ENCODE measurements at regions not wholly inside any gene's neighbourhood (a gene's known extent, or its start where the extent isn't known, plus 50 kb on each side); places are given as distances from the start of the nearest gene placed in this dataset.

- H3K9me3 ChIP-seq (ENCODE audit: low read depth), result no peaks in the 10 kb centered on the region
- H3K4me2 ChIP-seq, result no peak overlapping the region
- no peaks in the 10 kb centered on the region for H3K4me1 ChIP-seq (ENCODE audit: insufficient read depth)
- no peaks in the 10 kb centered on the region for H3K36me3 ChIP-seq (replicated peaks; ENCODE audit: insufficient read depth, low read depth)
- no peak for DNase-seq (ENCODE audit: low spot score)
- H2AFZ ChIP-seq, result no peak overlapping the region
- 67% methylated on average over 4 of the region's 4 CpGs for WGBS (ENCODE audit: low lambda C conversion rate, missing lambda C conversion rate)
- no peak overlapping the region for H3K4me3 ChIP-seq
- TF ChIP-seq CTCF (IDR thresholded peaks at IDR 0.05; ENCODE audit: poor library complexity), result no peak
- no peak for TF ChIP-seq EZH2 (IDR thresholded peaks at IDR 0.05; ENCODE audit: borderline replicate concordance)
- no peak for TF ChIP-seq EZH2phosphoT487 (IDR thresholded peaks at IDR 0.05; ENCODE audit: low read depth, severe bottlenecking, unreplicated experiment)
- H3K79me2 ChIP-seq, result no peaks in the 10 kb centered on the region
- no peaks in the 10 kb centered on the region for H3K27me3 ChIP-seq
- no peaks in the 10 kb centered on the region for H3K9me2 ChIP-seq (replicated peaks; ENCODE audit: insufficient read depth)
- no peaks in the 10 kb centered on the region for H4K20me1 ChIP-seq (ENCODE audit: insufficient read depth, poor library complexity, severe bottlenecking)
- no peak overlapping the region for H3K27ac ChIP-seq
Observed at GRCh38 chr6:14276667-14277404, 159.3 kb downstream of the CD83 start.

GRCh38 chr6:14277405-14277930 lies 159.9 kb downstream of the CD83 start:
- no peaks in the 10 kb centered on the region for H3K27me3 ChIP-seq
- no peaks in the 10 kb centered on the region for H4K20me1 ChIP-seq (ENCODE audit: insufficient read depth, poor library complexity, severe bottlenecking)
- no peaks in the 10 kb centered on the region for H3K9me3 ChIP-seq (ENCODE audit: low read depth)
- no peak overlapping the region for H2AFZ ChIP-seq
- no peak overlapping the region for H3K4me2 ChIP-seq
- DNase-seq (ENCODE audit: low spot score), result no peak
- H3K27ac ChIP-seq, result no peak overlapping the region
- TF ChIP-seq EZH2phosphoT487 (IDR thresholded peaks at IDR 0.05; ENCODE audit: low read depth, severe bottlenecking, unreplicated experiment), result no peak
- TF ChIP-seq EZH2 (IDR thresholded peaks at IDR 0.05; ENCODE audit: borderline replicate concordance), result no peak
- no peak for TF ChIP-seq CTCF (IDR thresholded peaks at IDR 0.05; ENCODE audit: poor library complexity)
- H3K9me2 ChIP-seq (replicated peaks; ENCODE audit: insufficient read depth), result no peaks in the 10 kb centered on the region
- 100% methylated on average over 2 of the region's 2 CpGs for WGBS (ENCODE audit: low lambda C conversion rate, missing lambda C conversion rate)
- H3K4me1 ChIP-seq (ENCODE audit: insufficient read depth), result no peaks in the 10 kb centered on the region
- no peak overlapping the region for H3K4me3 ChIP-seq
- no peaks in the 10 kb centered on the region for H3K79me2 ChIP-seq
- no peaks in the 10 kb centered on the region for H3K36me3 ChIP-seq (replicated peaks; ENCODE audit: insufficient read depth, low read depth)

GRCh38 chr6:14278006-14278405 lies 160.4 kb downstream of the CD83 start:
- Histone ChIP-seq H3K36me3 (replicated peaks; ENCODE audit: insufficient read depth, low read depth) (no peaks in the 10 kb centered on the region), H2AFZ (no peak overlapping the region), H4K20me1 (ENCODE audit: insufficient read depth, poor library complexity, severe bottlenecking) (no peaks in the 10 kb centered on the region), H3K9me2 (replicated peaks; ENCODE audit: insufficient read depth) (no peaks in the 10 kb centered on the region), H3K27ac (no peak overlapping the region), H3K4me2 (no peak overlapping the region), H3K79me2 (no peaks in the 10 kb centered on the region), H3K4me3 (no peak overlapping the region), H3K9me3 (ENCODE audit: low read depth) (no peaks in the 10 kb centered on the region), H3K4me1 (ENCODE audit: insufficient read depth) (no peaks in the 10 kb centered on the region), H3K27me3 (no peaks in the 10 kb centered on the region)
- 95% methylated on average over 5 of the region's 5 CpGs for WGBS (ENCODE audit: low lambda C conversion rate, missing lambda C conversion rate)
- DNase-seq (ENCODE audit: low spot score), result no peak
- no peak for TF ChIP-seq EZH2phosphoT487 (IDR thresholded peaks at IDR 0.05; ENCODE audit: low read depth, severe bottlenecking, unreplicated experiment)
- TF ChIP-seq EZH2 (IDR thresholded peaks at IDR 0.05; ENCODE audit: borderline replicate concordance), result no peak
- TF ChIP-seq CTCF (IDR thresholded peaks at IDR 0.05; ENCODE audit: poor library complexity), result no peak
